AG04449 (cell line): ENCODE measurements at regions not wholly inside any gene's neighbourhood (a gene's known extent, or its start where the extent isn't known, plus 50 kb on each side); places are given as distances from the start of the nearest gene placed in this dataset.

Experiments
- CTCF ChIA-PET: fragments of 350-600 bp; formaldehyde crosslinking; extraction: SDS; loops from one replicate; lab custom pipeline; 2021; ENCODE audit warnings: antibody characterized with exemption; lab: Yijun Ruan, JAX
- POLR2A ChIA-PET: fragments of 400-600, 350-600 bp; formaldehyde crosslinking; extraction: SDS; loops from one replicate; lab custom pipeline; 2020; ENCODE audit warnings: antibody characterized with exemption, inconsistent platforms; lab: Yijun Ruan, JAX
- DNase-seq: peaks from one replicate; pipeline ENCODE4 v3.0.0-alpha.2; 2010; ENCODE audit warnings: low read depth, low spot score
- H3K4me3 ChIP-seq: 2 replicates; pipeline ENCODE4 v1.5.1; 2011; ENCODE audit warnings: low read depth, mild to moderate bottlenecking, control low read depth, low read length
- CTCF ChIP-seq: IDR thresholded peaks from one replicate; pipeline ENCODE4 v1.5.1; 2011; ENCODE audit warnings: mild to moderate bottlenecking, moderate library complexity, low read length, control low read depth, inconsistent platforms; ENCODE audit not compliant: insufficient read depth; ENCODE audit errors: missing control alignments

- ChIA-PET POLR2A (no interaction called here), CTCF (interaction anchor here (0.7 to 3.3 kb wide), 33 partner anchors 9 to 1850 kb away, joined by 3 to 47 read pairs (median 3); no protein-coding TSS in a partner anchor)
- no peak overlapping the region for H3K4me3 ChIP-seq
- peak; percentile 80 for TF ChIP-seq CTCF
- DNase-seq, result no peak
These were observed 349.0 kb upstream of the PKDCC start for GRCh38 chr2:41698678-41699422.

- DNase-seq, result no peak
- ChIA-PET CTCF (no interaction called here), POLR2A (no interaction called here)
- no peak for TF ChIP-seq CTCF
- no peak overlapping the region for H3K4me3 ChIP-seq
These were observed 346.6 kb upstream of the PKDCC start for GRCh38 chr2:41701231-41701630.

GRCh38 chr2:41703123-41703522, 344.7 kb upstream of the PKDCC start:
- no peak for DNase-seq
- no peak overlapping the region for H3K4me3 ChIP-seq
- CTCF ChIA-PET, result no interaction called here
- TF ChIP-seq CTCF, result no peak
- POLR2A ChIA-PET, result no interaction called here

GRCh38 chr2:41705634-41706033, 342.2 kb upstream of the PKDCC start:
- TF ChIP-seq CTCF, result no peak
- ChIA-PET POLR2A (no interaction called here), CTCF (no interaction called here)
- H3K4me3 ChIP-seq, result no peak overlapping the region
- no peak for DNase-seq

GRCh38 chr2:41706286-41706685, 341.5 kb upstream of the PKDCC start:
- no peak for TF ChIP-seq CTCF
- DNase-seq, result no peak
- ChIA-PET CTCF (no interaction called here), POLR2A (no interaction called here)
- H3K4me3 ChIP-seq, result no peak overlapping the region

- no peak for TF ChIP-seq CTCF
- DNase-seq, result no peak
- no peak overlapping the region for H3K4me3 ChIP-seq
- CTCF ChIA-PET, result interaction anchor here (1.4 kb wide), 1 partner anchor 9 kb away, joined by 7 read pairs; no protein-coding TSS in a partner anchor
- POLR2A ChIA-PET, result no interaction called here
These were observed 339.9 kb upstream of the PKDCC start for GRCh38 chr2:41707790-41708451.
